SK-N-SH treated with all-trans-retinoic acid at 6 μM for 48 hours (cell line): ENCODE measurements at regions not wholly inside any gene's neighbourhood (a gene's known extent, or its start where the extent isn't known, plus 50 kb on each side); places are given as distances from the start of the nearest gene placed in this dataset.
A peak's percentile ranks its signal among the peaks of the same experiment; 100 is the strongest.

Experiments
- ATAC-seq: fragments of 200-7000 bp; cut with Tn5 transposase; 3 replicates; pipeline ENCODE4 v1.9.1; 2020; ENCODE audit warnings: mild to moderate bottlenecking, moderate library complexity
- ARNTL ChIP-seq: fragments of 450-650 bp; formaldehyde crosslinking; IDR thresholded peaks from 2 replicates; pipeline ENCODE4 v1.5.0; 2020; ENCODE audit warnings: low read depth, mild to moderate bottlenecking, moderate library complexity, borderline replicate concordance
- BACH2 ChIP-seq: fragments of 250-450 bp; sonication (Bioruptor Pico); IDR thresholded peaks from 2 replicates; pipeline ENCODE4 v1.9.0; 2021; ENCODE audit warnings: mild to moderate bottlenecking, borderline replicate concordance
- CREB5 ChIP-seq: fragments of 250-450 bp; sonication (Bioruptor Pico); IDR thresholded peaks from 2 replicates; pipeline ENCODE4 v1.5.1; 2020; ENCODE audit warnings: low read depth, mild to moderate bottlenecking, moderate library complexity
- CSDC2 ChIP-seq: fragments of 250-450 bp; sonication (Bioruptor Pico); IDR thresholded peaks from 2 replicates; pipeline ENCODE4 v1.5.0; 2020; ENCODE audit warnings: mild to moderate bottlenecking, moderate library complexity
- ESRRG ChIP-seq: fragments of 250-450 bp; sonication (Bioruptor Pico); IDR thresholded peaks from 2 replicates; pipeline ENCODE4 v1.6.1; 2021; ENCODE audit warnings: mild to moderate bottlenecking
- GLIS3 ChIP-seq: fragments of 250-450 bp; sonication (Bioruptor Pico); IDR thresholded peaks from 2 replicates; pipeline ENCODE4 v1.5.0; 2020; ENCODE audit warnings: mild to moderate bottlenecking, moderate library complexity
- ISL1 ChIP-seq: fragments of 250-450 bp; sonication (Bioruptor Pico); IDR thresholded peaks from 2 replicates; pipeline ENCODE4 v2.1.2; 2022; ENCODE audit warnings: mild to moderate bottlenecking, moderate library complexity
- OSR1 ChIP-seq: fragments of 250-450 bp; sonication (Bioruptor Pico); IDR thresholded peaks from 2 replicates; pipeline ENCODE4 v1.8.0; 2022; ENCODE audit warnings: moderate library complexity, mild to moderate bottlenecking, inconsistent platforms
- PATZ1 ChIP-seq: fragments of 250-450 bp; sonication (Bioruptor Pico); IDR thresholded peaks from 2 replicates; pipeline ENCODE4 v1.8.0; 2020; ENCODE audit warnings: mild to moderate bottlenecking, moderate library complexity, borderline replicate concordance
- POU6F1 ChIP-seq: fragments of 250-450 bp; sonication (Bioruptor Pico); IDR thresholded peaks from 2 replicates; pipeline ENCODE4 v1.8.0; 2021; ENCODE audit warnings: low read depth, mild to moderate bottlenecking, moderate library complexity, borderline replicate concordance
- PPARA ChIP-seq: fragments of 250-450 bp; sonication (Bioruptor Pico); IDR thresholded peaks from 2 replicates; pipeline ENCODE4 v1.5.0; 2020; ENCODE audit warnings: mild to moderate bottlenecking, borderline replicate concordance
- RARB ChIP-seq: fragments of 250-450 bp; sonication (Bioruptor Pico); IDR thresholded peaks from 2 replicates; pipeline ENCODE4 v1.8.0; 2021; ENCODE audit warnings: mild to moderate bottlenecking, moderate library complexity
- SNAI2 ChIP-seq: fragments of 250-450 bp; sonication (Bioruptor Pico); IDR thresholded peaks from 2 replicates; pipeline ENCODE4 v1.5.0; 2020; ENCODE audit warnings: mild to moderate bottlenecking, moderate library complexity
- TCF4 ChIP-seq: fragments of 250-450 bp; sonication (Bioruptor Pico); IDR thresholded peaks from 2 replicates; pipeline ENCODE4 v1.8.0; 2021; ENCODE audit warnings: mild to moderate bottlenecking, moderate library complexity, borderline replicate concordance
- TOX ChIP-seq: fragments of 250-450 bp; sonication (Bioruptor Pico); IDR thresholded peaks from 2 replicates; pipeline ENCODE4 v1.8.0; 2021; ENCODE audit warnings: mild to moderate bottlenecking, moderate library complexity, borderline replicate concordance
- TSHZ2 ChIP-seq: fragments of 250-450 bp; sonication (Bioruptor Pico); IDR thresholded peaks from 2 replicates; pipeline ENCODE4 v1.5.0; 2020; ENCODE audit warnings: mild to moderate bottlenecking, moderate library complexity
- ZC3H10 ChIP-seq: fragments of 250-450 bp; sonication (Bioruptor Pico); IDR thresholded peaks from 2 replicates; pipeline ENCODE4 v1.5.1; 2021; ENCODE audit warnings: mild to moderate bottlenecking, moderate library complexity
- ZFP3 ChIP-seq: fragments of 250-450 bp; sonication (Bioruptor Pico); IDR thresholded peaks from 2 replicates; pipeline ENCODE4 v1.5.0; 2020; ENCODE audit warnings: mild to moderate bottlenecking, moderate library complexity
- ZFP30 ChIP-seq: fragments of 450-650 bp; formaldehyde crosslinking; IDR thresholded peaks from 2 replicates; pipeline ENCODE4 v1.5.0; 2022; ENCODE audit warnings: mild to moderate bottlenecking, moderate library complexity
- ZNF565 ChIP-seq: fragments of 450-650 bp; formaldehyde crosslinking; conservative IDR thresholded peaks from 2 replicates; pipeline ENCODE4 v1.5.0; 2020; ENCODE audit warnings: low read depth, mild to moderate bottlenecking, moderate library complexity
- ZNF8 ChIP-seq: fragments of 450-650 bp; formaldehyde crosslinking; IDR thresholded peaks from 2 replicates; pipeline ENCODE4 v1.5.0; 2020; ENCODE audit warnings: mild to moderate bottlenecking, moderate library complexity

- no peak for ATAC-seq
- TF ChIP-seq TOX (CRISPR knock-in tag) = no peak
- TF ChIP-seq ZNF8 (CRISPR knock-in tag) = no peak
- no peak for TF ChIP-seq PATZ1 (CRISPR knock-in tag)
- no peak for TF ChIP-seq ISL1 (CRISPR knock-in tag)
- TF ChIP-seq ZC3H10 (CRISPR knock-in tag) = no peak
- TF ChIP-seq PPARA (CRISPR knock-in tag) = no peak
- TF ChIP-seq OSR1 (CRISPR knock-in tag) = no peak
- TF ChIP-seq ESRRG (CRISPR knock-in tag) = no peak
- TF ChIP-seq GLIS3 (CRISPR knock-in tag) = no peak
Measured at GRCh38 chr5:159412284-159413046, 82.2 kb upstream of the IL12B start.

GRCh38 chr5:159414021-159414420 lies 83.7 kb upstream of the IL12B start:
- TF ChIP-seq CSDC2 (CRISPR knock-in tag) (no peak), ISL1 (CRISPR knock-in tag) (no peak), CREB5 (CRISPR knock-in tag) (no peak), ESRRG (CRISPR knock-in tag) (no peak), ZFP3 (no peak), RARB (CRISPR knock-in tag) (no peak), BACH2 (CRISPR knock-in tag) (no peak), ARNTL (no peak), TCF4 (CRISPR knock-in tag) (no peak), PPARA (CRISPR knock-in tag) (no peak), POU6F1 (CRISPR knock-in tag) (no peak)
- no peak for ATAC-seq

GRCh38 chr5:159415301-159415937 lies 85.1 kb upstream of the IL12B start:
- no peak for TF ChIP-seq TOX (CRISPR knock-in tag)
- no peak for TF ChIP-seq POU6F1 (CRISPR knock-in tag)
- TF ChIP-seq ZC3H10 (CRISPR knock-in tag) = no peak
- no peak for TF ChIP-seq OSR1 (CRISPR knock-in tag)
- peak; percentile 55; the same call in 1 of the 3 replicates for ATAC-seq

- ATAC-seq = no peak
- no peak for TF ChIP-seq GLIS3 (CRISPR knock-in tag)
- no peak for TF ChIP-seq ISL1 (CRISPR knock-in tag)
- TF ChIP-seq PPARA (CRISPR knock-in tag) = no peak
- no peak for TF ChIP-seq OSR1 (CRISPR knock-in tag)
- no peak for TF ChIP-seq ZFP3
- no peak for TF ChIP-seq ZFP30 (CRISPR knock-in tag)
- no peak for TF ChIP-seq TSHZ2
- TF ChIP-seq POU6F1 (CRISPR knock-in tag) = no peak
- TF ChIP-seq CREB5 (CRISPR knock-in tag) = no peak
- no peak for TF ChIP-seq ZNF565 (CRISPR knock-in tag)
- no peak for TF ChIP-seq BACH2 (CRISPR knock-in tag)
- no peak for TF ChIP-seq CSDC2 (CRISPR knock-in tag)
- no peak for TF ChIP-seq ESRRG (CRISPR knock-in tag)
- no peak for TF ChIP-seq ZNF8 (CRISPR knock-in tag)
- TF ChIP-seq SNAI2 (CRISPR knock-in tag) = no peak
Measured at GRCh38 chr5:159416438-159416837, 86.2 kb upstream of the IL12B start.
